ENCODE measurements at regions not wholly inside any gene's neighbourhood (a gene's known extent, or its start where the extent isn't known, plus 50 kb on each side); places are given as distances from the start of the nearest gene placed in this dataset.

DNA sequence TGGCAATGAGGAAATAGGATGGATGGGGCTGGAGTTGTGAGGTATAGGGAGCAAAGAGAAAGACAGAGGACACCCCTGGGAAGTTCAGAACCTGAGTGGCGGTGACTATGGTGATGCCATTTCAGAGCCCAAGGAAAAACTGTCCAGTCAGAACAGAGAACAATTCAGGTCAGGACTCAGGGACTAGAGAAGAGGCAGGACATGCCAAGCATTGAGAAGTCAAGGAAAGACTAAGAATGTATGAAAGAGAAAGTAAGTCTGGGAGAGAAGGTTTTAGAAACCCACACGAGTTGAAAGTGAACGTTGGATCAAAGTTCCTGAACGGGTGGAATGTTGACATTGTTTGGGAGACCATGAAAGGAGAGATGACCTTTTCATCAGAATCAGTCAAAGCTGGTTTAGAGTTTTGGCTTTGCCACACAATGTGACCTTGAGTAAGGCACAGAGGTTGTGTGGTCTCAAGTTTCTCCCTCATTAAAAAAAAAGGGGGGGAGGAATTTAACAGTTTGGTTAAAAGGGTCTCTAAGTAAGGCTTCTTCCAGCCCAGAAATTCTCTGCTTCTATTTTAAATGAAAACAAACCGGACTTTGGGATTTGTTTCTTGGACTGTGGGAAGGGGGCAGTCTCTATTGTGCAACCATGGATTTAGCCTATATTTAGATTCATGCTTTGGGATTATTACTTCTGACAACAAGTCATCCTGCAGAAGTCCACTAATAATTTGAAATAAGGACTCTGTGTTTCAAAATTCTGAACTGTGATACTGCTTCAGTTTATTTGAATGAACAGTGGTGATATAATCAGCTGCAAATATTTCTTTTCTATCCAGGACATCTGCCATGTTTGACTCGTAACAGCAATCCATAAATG is 315.9 kb upstream of the TBL1XR1 start:
- TF ChIP-seq, protein P1, sequence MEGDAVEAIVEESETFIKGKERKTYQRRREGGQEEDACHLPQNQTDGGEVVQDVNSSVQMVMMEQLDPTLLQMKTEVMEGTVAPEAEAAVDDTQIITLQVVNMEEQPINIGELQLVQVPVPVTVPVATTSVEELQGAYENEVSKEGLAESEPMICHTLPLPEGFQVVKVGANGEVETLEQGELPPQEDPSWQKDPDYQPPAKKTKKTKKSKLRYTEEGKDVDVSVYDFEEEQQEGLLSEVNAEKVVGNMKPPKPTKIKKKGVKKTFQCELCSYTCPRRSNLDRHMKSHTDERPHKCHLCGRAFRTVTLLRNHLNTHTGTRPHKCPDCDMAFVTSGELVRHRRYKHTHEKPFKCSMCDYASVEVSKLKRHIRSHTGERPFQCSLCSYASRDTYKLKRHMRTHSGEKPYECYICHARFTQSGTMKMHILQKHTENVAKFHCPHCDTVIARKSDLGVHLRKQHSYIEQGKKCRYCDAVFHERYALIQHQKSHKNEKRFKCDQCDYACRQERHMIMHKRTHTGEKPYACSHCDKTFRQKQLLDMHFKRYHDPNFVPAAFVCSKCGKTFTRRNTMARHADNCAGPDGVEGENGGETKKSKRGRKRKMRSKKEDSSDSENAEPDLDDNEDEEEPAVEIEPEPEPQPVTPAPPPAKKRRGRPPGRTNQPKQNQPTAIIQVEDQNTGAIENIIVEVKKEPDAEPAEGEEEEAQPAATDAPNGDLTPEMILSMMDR (IDR thresholded peaks at IDR 0.05): no peak
- DNase-seq (ENCODE audit: extremely low spot score, unreplicated experiment): no peak
- Mint-ChIP-seq H3K4me3 (ENCODE audit: unreplicated experiment) (no peak overlapping the region), H3K36me3 (ENCODE audit: unreplicated experiment) (peaks cover 2% of the 10 kb centered on the region), H3K4me1 (ENCODE audit: unreplicated experiment) (peaks cover 14% of the 10 kb centered on the region), H3K9me3 (ENCODE audit: unreplicated experiment) (peaks cover 4% of the 10 kb centered on the region), H3K27me3 (ENCODE audit: unreplicated experiment) (no peaks in the 10 kb centered on the region), H3K27ac (ENCODE audit: unreplicated experiment) (no peak overlapping the region)

GRCh38 chr3:177513815-177514610 is 316.7 kb upstream of the TBL1XR1 start:
- Mint-ChIP-seq H3K4me1 (ENCODE audit: unreplicated experiment) (peaks cover 17% of the 10 kb centered on the region), H3K27me3 (ENCODE audit: unreplicated experiment) (no peaks in the 10 kb centered on the region), H3K27ac (ENCODE audit: unreplicated experiment) (no peak overlapping the region), H3K36me3 (ENCODE audit: unreplicated experiment) (peaks cover 2% of the 10 kb centered on the region), H3K9me3 (ENCODE audit: unreplicated experiment) (peaks cover 4% of the 10 kb centered on the region), H3K4me3 (ENCODE audit: unreplicated experiment) (no peak overlapping the region)
- TF ChIP-seq, protein P1 (IDR thresholded peaks at IDR 0.05): no peak
- DNase-seq (ENCODE audit: extremely low spot score, unreplicated experiment): no peak

DNA sequence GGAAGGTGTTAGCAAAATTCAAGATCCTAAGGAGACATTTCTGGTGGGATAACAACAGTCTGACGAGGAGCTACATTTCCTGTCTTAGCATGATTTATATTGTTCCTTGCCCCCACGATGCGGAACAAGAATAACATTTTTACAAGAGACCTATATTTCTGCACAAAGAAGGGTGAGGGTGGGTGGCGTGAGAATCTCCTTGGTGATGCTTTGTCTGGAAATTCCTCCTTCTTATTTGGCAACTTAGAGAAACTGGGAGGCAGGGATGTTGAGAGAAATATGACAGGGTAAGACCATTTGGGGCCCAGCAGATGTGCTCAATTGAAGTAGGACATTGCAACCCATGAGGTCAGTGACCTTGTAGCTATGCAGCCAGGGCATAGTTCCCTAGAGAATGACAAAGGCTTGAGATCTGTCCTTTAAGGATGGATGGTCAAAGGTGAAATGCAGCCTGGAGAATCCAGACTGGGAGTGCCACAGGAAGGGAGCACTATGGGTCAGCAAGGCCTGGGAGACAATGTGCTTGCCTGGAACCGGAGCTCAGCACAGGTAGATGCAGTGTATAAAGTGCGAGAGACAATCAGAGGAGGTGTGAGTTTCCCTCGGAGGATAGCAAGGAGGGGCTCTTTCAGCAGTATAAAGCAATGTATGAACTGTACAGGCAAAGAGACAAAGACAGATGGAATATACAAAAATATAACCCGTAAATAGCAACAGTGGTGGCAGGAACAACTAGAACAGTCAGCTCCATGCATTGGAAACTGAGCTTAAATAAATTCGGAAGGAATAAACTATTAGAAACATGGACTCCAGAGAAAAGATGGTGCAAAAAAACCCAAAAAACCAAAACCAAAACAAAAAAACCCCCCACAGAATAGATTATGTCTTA is 317.6 kb upstream of the TBL1XR1 start:
- DNase-seq (ENCODE audit: extremely low spot score, unreplicated experiment): no peak
- H3K4me1 Mint-ChIP-seq (ENCODE audit: unreplicated experiment): peaks cover 17% of the 10 kb centered on the region
- TF ChIP-seq, protein P1 (IDR thresholded peaks at IDR 0.05): no peak

GRCh38 chr3:177515786-177516157 is 318.5 kb upstream of the TBL1XR1 start:
- H3K4me3 Mint-ChIP-seq (ENCODE audit: unreplicated experiment): no peak overlapping the region
- peaks cover 10% of the 10 kb centered on the region for H3K4me1 Mint-ChIP-seq (ENCODE audit: unreplicated experiment)
- peaks cover 2% of the 10 kb centered on the region for H3K36me3 Mint-ChIP-seq (ENCODE audit: unreplicated experiment)
- H3K9me3 Mint-ChIP-seq (ENCODE audit: unreplicated experiment): peaks cover 4% of the 10 kb centered on the region
- no peak for DNase-seq (ENCODE audit: extremely low spot score, unreplicated experiment)
- TF ChIP-seq, protein P1 (IDR thresholded peaks at IDR 0.05): no peak
- H3K27ac Mint-ChIP-seq (ENCODE audit: unreplicated experiment): no peak overlapping the region
- no peaks in the 10 kb centered on the region for H3K27me3 Mint-ChIP-seq (ENCODE audit: unreplicated experiment)

More for the DNA sequence above, 317.6 kb upstream of the TBL1XR1 start:
- Mint-ChIP-seq H3K4me3 (ENCODE audit: unreplicated experiment) (no peak overlapping the region), H3K27me3 (ENCODE audit: unreplicated experiment) (no peaks in the 10 kb centered on the region), H3K27ac (ENCODE audit: unreplicated experiment) (no peak overlapping the region), H3K9me3 (ENCODE audit: unreplicated experiment) (peaks cover 4% of the 10 kb centered on the region), H3K36me3 (ENCODE audit: unreplicated experiment) (peaks cover 2% of the 10 kb centered on the region)
